ENCODE measurements at regions not wholly inside any gene's neighbourhood (a gene's known extent, or its start where the extent isn't known, plus 50 kb on each side); places are given as distances from the start of the nearest gene placed in this dataset.

- no peak for TF ChIP-seq POLR2A (IDR thresholded peaks at IDR 0.05; ENCODE audit: low read depth)
- no peak for TF ChIP-seq CTCF (IDR thresholded peaks at IDR 0.05)
- TF ChIP-seq POLR2AphosphoS5 (IDR thresholded peaks at IDR 0.05) = no peak
- no peak for TF ChIP-seq EP300 (IDR thresholded peaks at IDR 0.05)
Observed at GRCh38 chr19:34589730-34590129, 87.2 kb downstream of the SCGB2B2 start.

All from esophagus muscularis mucosa (tissue), 4 donors.